Stimulated activated CD4-positive, alpha-beta T cell treated with anti-CD3 and anti-CD28 coated beads, Interleukin-4, amount 100 ng/mL, for 48 hours (primary cell): ENCODE measurements at regions not wholly inside any gene's neighbourhood (a gene's known extent, or its start where the extent isn't known, plus 50 kb on each side); places are given as distances from the start of the nearest gene placed in this dataset.
"Not testable (repeated sequence)": the region's sequence is repeated elsewhere in the genome, so short reads cannot be mapped to it uniquely, and the experiment has no call there.

ENCODE experiments used
- DNase-seq, 2 donors: peaks; one replicate each; pipeline ENCODE4 v3.0.0-alpha.2; 2020; ENCODE audit warnings: low read depth in 2 of 2

DNA sequence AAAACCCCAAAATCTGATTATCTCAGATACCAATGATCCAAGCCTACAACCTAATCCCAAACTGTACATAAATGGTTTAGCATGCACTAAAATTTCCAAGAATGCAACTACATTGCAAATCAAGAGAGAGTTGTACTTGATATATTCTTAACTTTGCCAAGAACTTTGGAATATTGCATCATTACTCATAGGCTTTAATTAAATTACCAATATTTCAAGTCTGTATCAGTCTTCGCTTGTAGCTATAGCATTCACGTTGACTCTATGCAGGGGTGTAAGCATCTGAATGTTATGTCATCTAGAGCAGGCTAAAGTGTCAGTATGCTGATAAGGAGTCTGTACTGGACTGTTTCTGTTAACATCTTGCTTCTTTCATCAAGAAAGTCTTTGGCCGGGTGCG, 56.3 kb downstream of the FOXI3 start:
- DNase-seq = no peak

DNA sequence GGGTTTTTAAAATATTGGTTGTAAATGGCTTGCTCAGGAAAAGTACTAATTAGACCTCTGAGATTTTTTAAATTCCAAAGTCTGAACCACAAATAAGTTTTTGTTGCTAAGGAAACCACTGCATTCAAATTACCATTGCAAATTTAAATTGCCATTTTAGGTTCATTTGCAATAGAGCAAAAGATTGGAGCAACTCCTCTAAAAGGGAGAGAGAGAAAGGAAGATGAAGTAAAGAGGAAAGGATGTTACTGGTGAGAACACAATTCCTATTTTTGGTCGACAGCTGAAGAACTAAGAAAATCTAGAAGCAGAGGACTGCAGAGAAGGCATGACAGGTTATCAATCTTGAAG, 74.9 kb downstream of the FOXI3 start:
- no peak for DNase-seq

- no peak for DNase-seq
Measured at GRCh38 chr2:88372042-88372441, 80.5 kb downstream of the FOXI3 start.

DNA sequence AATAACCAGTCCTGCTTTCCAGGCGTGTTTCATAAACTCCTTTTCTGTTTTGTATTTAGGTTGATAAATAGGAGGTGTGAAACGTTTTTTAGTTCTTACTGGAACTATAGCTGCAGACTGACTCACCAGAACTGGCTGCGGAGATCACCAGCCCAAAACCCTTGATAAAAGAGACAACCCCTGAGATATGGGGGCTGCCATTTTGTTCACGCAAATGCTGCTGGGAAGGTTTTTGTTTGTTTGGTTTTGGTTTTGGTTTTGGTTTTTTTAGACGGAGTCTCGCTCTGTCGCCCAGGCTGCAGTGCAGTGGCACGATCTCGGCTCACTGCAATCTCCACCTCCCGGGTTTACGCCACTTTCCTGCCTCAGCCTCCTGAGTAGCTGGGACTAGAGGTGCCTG, 87.1 kb downstream of the FOXI3 start:
- DNase-seq = not testable (repeated sequence)

DNA sequence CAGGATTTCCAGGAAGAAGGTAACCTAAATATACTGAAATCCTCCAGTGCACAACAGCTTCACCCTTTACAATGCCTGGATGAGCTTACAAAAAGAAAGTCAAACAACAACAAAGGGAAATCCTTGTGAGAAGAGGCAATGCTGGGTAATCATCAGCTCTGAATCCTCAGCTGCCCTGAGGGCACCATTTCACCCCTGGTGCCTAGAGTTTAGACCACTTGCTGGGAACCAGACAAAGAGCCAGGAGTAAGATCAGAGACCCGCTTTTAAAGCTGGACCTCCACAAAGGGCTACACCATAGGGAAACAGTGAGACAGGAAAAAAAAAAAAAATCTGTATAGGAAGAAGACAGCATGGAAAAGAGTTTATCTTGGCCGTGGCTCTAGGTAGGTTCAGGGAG, 97.0 kb downstream of the FOXI3 start:
- DNase-seq = no peak

- no peak for DNase-seq
Measured at GRCh38 chr2:88351249-88351601, 101.3 kb downstream of the FOXI3 start.

DNA sequence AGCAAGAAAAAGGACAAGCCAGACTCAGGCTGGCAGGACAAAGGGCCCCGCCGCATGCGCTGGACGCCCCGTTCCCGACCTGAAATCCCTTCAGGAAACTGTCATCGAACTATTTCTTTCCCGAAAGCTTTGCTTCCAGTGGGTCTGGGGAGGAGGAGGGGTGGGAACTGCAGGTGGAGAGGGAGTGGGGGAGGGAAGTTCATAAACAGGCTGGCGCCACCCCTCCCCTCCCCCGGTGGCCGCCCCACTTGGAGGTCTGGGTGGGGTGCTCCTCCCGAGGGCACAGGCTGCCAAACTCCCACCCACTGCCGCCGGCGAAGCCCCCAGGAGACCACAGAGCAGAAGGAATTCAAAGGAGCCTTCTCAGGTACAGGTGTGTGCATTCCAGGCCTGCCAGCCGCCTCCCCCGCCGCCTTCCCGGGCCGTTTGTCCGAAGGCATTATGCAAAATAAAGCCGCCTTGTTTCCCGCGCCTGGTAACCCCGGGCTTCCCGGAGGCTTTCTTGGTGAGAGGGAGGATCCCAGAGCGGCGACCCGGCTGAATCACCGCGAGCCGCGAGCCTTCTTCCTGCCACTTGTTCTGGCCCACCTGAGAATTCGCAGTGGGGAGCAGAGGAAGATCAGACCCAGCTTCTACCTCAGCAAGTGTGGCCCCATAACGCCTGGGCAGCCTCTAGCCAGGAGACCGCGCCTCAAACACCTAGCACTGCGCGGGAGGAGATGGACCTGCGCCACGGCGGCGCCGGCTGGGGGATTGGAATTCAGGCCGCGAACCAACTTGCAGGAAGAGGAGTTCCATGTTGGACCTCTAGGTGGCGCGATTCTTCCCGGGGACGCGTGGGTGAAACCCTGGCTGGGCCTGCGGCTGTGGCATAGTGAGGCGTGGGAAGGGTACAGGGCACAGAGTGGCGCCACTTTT, 101.9 kb downstream of the FOXI3 start:
- DNase-seq = peak; percentile 68 to 73

DNA sequence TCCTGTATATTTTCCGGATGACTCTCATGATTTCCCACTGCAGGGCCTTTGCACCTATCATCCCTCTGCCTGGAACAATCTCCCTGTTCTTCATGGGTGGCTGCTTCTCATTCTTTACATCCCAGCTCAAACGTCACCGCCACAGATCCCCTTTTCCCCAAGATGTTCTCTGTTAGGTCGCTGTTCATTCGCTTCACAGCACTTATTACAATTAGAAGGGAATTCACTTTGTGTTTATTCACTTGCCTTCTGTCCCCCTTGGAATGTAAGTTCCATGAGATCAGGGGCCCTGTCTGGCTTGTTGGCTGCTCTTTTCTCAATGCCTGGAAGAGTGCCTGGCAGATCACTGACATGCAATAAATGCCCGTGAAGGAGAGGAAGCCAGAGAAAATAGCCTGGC, 106.7 kb downstream of the FOXI3 start:
- no peak for DNase-seq

DNA sequence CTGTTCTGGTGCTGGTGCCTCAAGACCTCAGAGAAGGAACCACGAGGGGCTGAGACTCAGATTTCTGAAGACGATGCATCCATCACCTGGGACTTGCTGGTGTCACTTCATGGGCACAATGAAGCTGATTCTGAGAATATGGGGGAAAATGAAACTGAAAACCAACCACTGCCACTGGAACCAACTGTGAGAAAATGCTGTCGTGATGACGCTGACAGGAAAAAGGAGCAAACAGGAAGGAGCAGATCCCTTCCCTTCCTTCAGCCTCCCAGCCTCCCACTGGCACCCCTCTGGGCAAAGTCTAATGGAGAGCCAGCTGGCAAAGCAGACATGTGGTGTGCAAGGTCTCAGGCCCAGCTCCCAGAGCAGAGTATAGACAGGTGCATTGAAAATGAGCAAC, 109.7 kb downstream of the FOXI3 start:
- no peak for DNase-seq

DNA sequence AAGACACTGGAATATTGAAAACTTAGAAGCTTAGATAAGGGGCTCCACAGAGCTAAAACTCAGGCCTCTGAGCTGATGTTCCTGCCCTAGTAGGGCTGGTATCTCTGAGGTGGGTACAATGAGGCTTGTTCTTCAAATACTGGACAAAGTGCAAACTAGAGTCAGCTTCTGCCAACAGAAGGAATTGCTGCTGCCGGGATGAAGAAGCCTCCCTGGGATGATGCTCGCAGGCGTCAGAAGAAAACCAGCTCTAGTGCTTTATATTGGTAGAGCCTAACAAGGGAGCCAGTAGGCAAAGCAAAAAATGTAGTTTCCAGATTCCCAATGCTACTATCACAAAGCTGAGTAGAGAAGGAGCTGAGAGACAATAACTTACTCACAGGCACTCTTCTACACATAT, 118.1 kb downstream of the FOXI3 start:
- DNase-seq = no peak

GRCh38 chr2:88331239-88331638, 121.3 kb downstream of the FOXI3 start:
- no peak for DNase-seq

DNA sequence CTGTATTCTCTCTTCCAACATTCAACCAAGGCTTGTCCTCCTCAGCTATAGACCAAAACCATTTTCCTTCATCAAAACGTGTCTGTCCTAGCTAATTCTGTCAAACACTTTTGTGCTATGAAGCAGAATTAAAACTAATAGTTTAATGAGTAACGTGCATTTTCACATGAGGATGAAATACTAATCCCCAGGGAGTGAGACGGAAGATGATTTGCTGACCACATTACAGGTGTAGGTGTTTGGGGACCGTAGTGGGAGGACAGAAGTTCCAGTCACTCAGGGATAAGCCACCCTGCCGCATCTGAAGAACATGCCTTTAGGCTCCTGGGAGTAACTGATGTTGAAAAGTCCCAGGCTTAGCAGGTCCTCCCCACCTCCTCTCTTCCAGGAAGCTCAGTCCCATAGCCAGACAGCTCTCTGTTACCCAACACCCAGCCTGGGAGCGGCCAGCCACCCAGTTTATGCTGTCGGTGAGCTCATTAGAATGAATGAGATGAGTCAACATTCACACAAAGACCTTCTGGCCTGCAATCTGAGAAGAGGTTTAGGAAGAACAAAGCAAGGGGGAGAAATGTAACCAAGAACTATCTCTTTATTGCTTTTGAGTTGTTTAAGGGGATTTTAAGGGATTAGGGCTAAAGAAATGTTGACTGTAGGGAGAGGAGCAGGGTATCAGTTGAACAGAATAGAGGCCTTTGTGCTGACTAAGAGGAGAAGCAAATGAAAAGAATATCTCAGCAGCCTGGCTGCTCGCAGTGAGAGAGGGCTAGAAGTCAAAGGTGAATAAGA, 122.5 kb downstream of the FOXI3 start:
- no peak for DNase-seq

DNA sequence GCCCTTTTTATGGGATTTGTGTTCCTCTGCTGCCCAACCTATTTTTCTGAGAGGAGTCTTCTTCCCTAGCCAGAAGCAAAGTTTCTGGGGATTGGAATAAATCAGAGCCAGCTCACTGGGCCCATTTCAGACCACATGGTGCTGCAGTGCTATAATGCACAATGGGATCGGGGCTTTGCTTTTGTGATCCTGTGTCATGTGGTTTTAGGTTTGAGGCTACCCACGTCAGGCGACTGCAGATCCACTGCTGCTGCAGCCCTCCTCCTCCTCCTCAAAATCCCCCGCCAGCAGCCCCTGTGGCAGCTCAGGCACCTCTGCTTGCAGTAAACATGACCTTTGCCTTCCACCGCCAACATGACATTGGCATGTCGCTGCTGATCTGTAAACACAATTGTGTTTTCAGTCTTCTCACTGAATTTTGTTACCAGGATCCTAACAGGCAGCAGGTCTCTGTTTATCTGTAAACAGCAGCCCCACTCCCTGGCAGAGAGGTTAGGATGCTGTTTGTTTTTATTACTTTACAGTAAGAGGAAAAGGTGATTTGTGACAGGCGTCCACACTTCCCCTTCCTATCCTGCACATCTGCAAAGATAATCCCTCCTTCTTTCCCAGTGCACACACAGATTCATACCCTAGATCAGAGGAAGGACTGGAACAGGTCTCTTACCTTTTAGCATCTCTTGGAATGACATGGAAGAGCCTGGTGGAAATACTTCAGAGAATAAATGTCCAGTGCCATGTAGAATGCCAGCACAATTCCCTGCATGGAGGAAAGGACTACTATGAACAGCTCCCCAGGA, 130.8 kb downstream of the FOXI3 start:
- no peak for DNase-seq

GRCh38 chr2:88320076-88320773, 132.3 kb downstream of the FOXI3 start:
- no peak for DNase-seq

DNA sequence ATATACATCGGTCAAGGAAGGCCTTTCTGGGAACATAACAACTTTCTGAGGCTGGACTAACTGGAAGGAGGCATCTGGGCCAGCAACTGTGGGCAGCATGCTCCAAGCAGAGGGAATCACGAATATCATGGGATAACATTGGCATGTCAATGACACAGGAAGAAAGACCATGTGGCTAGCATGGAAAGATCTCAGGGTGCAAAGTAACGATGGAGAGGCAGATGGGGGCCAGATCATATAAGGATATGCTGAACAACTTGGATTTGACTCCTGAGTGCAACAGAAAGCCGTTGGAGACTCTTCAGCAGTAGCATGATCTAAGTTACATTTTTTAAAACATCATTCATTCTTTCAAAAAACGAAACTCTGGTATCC, 133.6 kb downstream of the FOXI3 start:
- DNase-seq = no peak

GRCh38 chr2:88318071-88318955, 134.2 kb downstream of the FOXI3 start:
- DNase-seq = no peak

DNA sequence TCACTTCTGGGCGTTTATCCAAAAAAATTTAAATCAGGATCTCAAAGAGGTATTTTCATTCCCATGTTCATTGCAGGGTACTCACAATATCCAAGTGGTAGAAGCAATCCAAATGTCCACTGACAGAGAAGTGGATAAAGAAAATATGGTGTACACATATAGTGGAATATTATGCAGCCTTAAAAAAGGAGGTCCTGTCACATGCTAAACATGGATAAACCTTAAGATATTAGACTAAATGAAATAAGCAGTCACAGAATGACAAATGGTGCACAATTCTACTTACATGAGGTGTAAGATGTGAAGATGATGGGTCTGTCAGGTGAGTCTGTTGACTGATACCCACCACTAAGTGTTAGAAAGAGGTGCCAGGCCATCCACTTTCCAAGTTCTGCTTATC, 140.6 kb downstream of the THNSL2 start:
- no peak for DNase-seq

- peak in 1 of 2 donors; percentile 3 for DNase-seq
Measured at GRCh38 chr2:88307817-88308216, 137.7 kb downstream of the THNSL2 start.

GRCh38 chr2:88303865-88304264, 133.7 kb downstream of the THNSL2 start:
- DNase-seq = no peak

GRCh38 chr2:88296247-88296646, 126.1 kb downstream of the THNSL2 start:
- DNase-seq = no peak
